ENCODE measurements at regions not wholly inside any gene's neighbourhood (a gene's known extent, or its start where the extent isn't known, plus 50 kb on each side); places are given as distances from the start of the nearest gene placed in this dataset.

GRCh38 chr7:68984306-68984705 is 614.0 kb upstream of the AUTS2 start:
- H3K4me1 ChIP-seq: peaks cover 6% of the 10 kb centered on the region
- 44% methylated on average over 7 of the region's 7 CpGs for WGBS
- H3K27me3 ChIP-seq: no peaks in the 10 kb centered on the region
- no peak overlapping the region for H3K4me3 ChIP-seq
- H3K36me3 ChIP-seq: no peaks in the 10 kb centered on the region
- TF ChIP-seq, protein P1, sequence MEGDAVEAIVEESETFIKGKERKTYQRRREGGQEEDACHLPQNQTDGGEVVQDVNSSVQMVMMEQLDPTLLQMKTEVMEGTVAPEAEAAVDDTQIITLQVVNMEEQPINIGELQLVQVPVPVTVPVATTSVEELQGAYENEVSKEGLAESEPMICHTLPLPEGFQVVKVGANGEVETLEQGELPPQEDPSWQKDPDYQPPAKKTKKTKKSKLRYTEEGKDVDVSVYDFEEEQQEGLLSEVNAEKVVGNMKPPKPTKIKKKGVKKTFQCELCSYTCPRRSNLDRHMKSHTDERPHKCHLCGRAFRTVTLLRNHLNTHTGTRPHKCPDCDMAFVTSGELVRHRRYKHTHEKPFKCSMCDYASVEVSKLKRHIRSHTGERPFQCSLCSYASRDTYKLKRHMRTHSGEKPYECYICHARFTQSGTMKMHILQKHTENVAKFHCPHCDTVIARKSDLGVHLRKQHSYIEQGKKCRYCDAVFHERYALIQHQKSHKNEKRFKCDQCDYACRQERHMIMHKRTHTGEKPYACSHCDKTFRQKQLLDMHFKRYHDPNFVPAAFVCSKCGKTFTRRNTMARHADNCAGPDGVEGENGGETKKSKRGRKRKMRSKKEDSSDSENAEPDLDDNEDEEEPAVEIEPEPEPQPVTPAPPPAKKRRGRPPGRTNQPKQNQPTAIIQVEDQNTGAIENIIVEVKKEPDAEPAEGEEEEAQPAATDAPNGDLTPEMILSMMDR (IDR thresholded peaks at IDR 0.05): no peak
- TF ChIP-seq EP300 (IDR thresholded peaks at IDR 0.05) (no peak), POLR2AphosphoS5 (IDR thresholded peaks at IDR 0.05) (no peak), POLR2A (IDR thresholded peaks at IDR 0.05) (no peak)
- no peak for DNase-seq (ENCODE audit: low spot score in 2 of 2)
- no peak overlapping the region for H3K27ac ChIP-seq
- H3K9me3 ChIP-seq: no peaks in the 10 kb centered on the region

- 81% methylated on average over 3 of the region's 3 CpGs for WGBS
- no peaks in the 10 kb centered on the region for H3K4me1 ChIP-seq
- TF ChIP-seq EP300 (IDR thresholded peaks at IDR 0.05) (no peak), POLR2A (IDR thresholded peaks at IDR 0.05) (no peak), POLR2AphosphoS5 (IDR thresholded peaks at IDR 0.05) (no peak)
- TF ChIP-seq, protein P1 (IDR thresholded peaks at IDR 0.05): no peak
- no peak overlapping the region for H3K4me3 ChIP-seq
- H3K27me3 ChIP-seq: no peaks in the 10 kb centered on the region
- no peak overlapping the region for H3K27ac ChIP-seq
- DNase-seq (ENCODE audit: low spot score in 2 of 2): no peak
- no peaks in the 10 kb centered on the region for H3K36me3 ChIP-seq
- H3K9me3 ChIP-seq: no peaks in the 10 kb centered on the region
These were observed 603.4 kb upstream of the AUTS2 start for GRCh38 chr7:68994841-68995240.

- 59% methylated on average over 3 of the region's 3 CpGs for WGBS
- no peaks in the 10 kb centered on the region for H3K4me1 ChIP-seq
- no peak overlapping the region for H3K4me3 ChIP-seq
- no peak overlapping the region for H3K27ac ChIP-seq
- peaks cover 25% of the 10 kb centered on the region for H3K9me3 ChIP-seq
- H3K36me3 ChIP-seq: no peaks in the 10 kb centered on the region
- H3K27me3 ChIP-seq: no peaks in the 10 kb centered on the region
- no peak for DNase-seq (ENCODE audit: low spot score in 2 of 2)
- TF ChIP-seq POLR2AphosphoS5 (IDR thresholded peaks at IDR 0.05) (no peak), POLR2A (IDR thresholded peaks at IDR 0.05) (no peak), EP300 (IDR thresholded peaks at IDR 0.05) (no peak)
- TF ChIP-seq, protein P1 (IDR thresholded peaks at IDR 0.05): no peak
These were observed 600.1 kb upstream of the AUTS2 start for GRCh38 chr7:68998136-68998535.

DNA sequence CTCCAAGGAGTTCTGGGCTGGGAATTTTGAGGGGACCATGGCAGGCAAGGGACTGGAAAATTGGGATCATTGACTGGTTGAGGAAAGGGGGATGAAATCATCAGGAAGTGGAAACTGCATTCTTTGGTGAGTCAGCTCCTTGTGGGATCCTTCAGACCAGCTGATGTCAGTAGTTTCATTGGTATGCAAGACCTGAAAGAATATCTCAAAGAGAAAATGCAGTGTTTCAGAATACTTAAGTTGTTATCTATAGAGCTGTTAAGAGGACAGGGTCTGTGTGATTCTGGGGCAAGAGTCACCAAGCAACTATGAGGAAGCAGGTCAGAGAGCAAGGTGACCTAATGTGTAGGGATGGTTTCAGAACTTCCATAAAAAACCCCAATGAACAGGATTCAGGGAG is 595.9 kb upstream of the AUTS2 start:
- TF ChIP-seq POLR2A (IDR thresholded peaks at IDR 0.05) (no peak), POLR2AphosphoS5 (IDR thresholded peaks at IDR 0.05) (no peak), EP300 (IDR thresholded peaks at IDR 0.05) (no peak)
- TF ChIP-seq, protein P1 (IDR thresholded peaks at IDR 0.05): no peak
- Histone ChIP-seq H3K27me3 (no peaks in the 10 kb centered on the region), H3K4me3 (no peak overlapping the region), H3K9me3 (peaks cover 25% of the 10 kb centered on the region), H3K27ac (no peak overlapping the region), H3K4me1 (no peaks in the 10 kb centered on the region), H3K36me3 (no peaks in the 10 kb centered on the region)
- DNase-seq (ENCODE audit: low spot score in 2 of 2): no peak

- no peak overlapping the region for H3K4me3 ChIP-seq
- H3K27ac ChIP-seq: no peak overlapping the region
- 98% methylated on average over 1 of the region's 1 CpG for WGBS
- no peaks in the 10 kb centered on the region for H3K36me3 ChIP-seq
- H3K4me1 ChIP-seq: no peaks in the 10 kb centered on the region
- DNase-seq (ENCODE audit: low spot score in 2 of 2): no peak
- H3K27me3 ChIP-seq: no peaks in the 10 kb centered on the region
- no peaks in the 10 kb centered on the region for H3K9me3 ChIP-seq
- TF ChIP-seq, protein P1 (IDR thresholded peaks at IDR 0.05): no peak
- no peak for TF ChIP-seq POLR2AphosphoS5 (IDR thresholded peaks at IDR 0.05)
- no peak for TF ChIP-seq EP300 (IDR thresholded peaks at IDR 0.05)
- TF ChIP-seq POLR2A (IDR thresholded peaks at IDR 0.05): no peak
These were observed 586.1 kb upstream of the AUTS2 start for GRCh38 chr7:69012149-69012548.
